HepG2 (cell line): ENCODE measurements at regions not wholly inside any gene's neighbourhood (a gene's known extent, or its start where the extent isn't known, plus 50 kb on each side); places are given as distances from the start of the nearest gene placed in this dataset.

Experiments used
- ATAC-seq: fragments of 200-7000 bp; cut with Tn5 transposase; 3 replicates; pipeline ENCODE4 v1.9.1; 2020; ENCODE audit warnings: mild to moderate bottlenecking, moderate library complexity
- BruUV-seq: library from RNA; stranded (reverse); fragments of 400-500 nt; replicated peaks from 2 replicates; lab custom pipeline; 2021; lab: Mats Ljungman, UMichigan
- CTCF ChIA-PET: fragments of 300-600 bp; formaldehyde crosslinking; extraction: SDS; loops from one replicate; lab custom pipeline; 2021; ENCODE audit warnings: low total read pairs, inconsistent platforms, low intra/inter-chr PET ratio; lab: Yijun Ruan, JAX
- POLR2A ChIA-PET: fragments of 350-600 bp; sonication (Branson Sonifier 250); formaldehyde crosslinking; loops from one replicate; lab custom pipeline; 2020; ENCODE audit warnings: antibody characterized with exemption, inconsistent platforms; lab: Yijun Ruan, JAX
- DNase-seq: peaks from one replicate; pipeline ENCODE4 v3.0.0-alpha.2; 2015; ENCODE audit warnings: low spot score
- FAIRE-seq: peaks from 3 replicates; lab custom pipeline; 2011; peaks lifted over from hg19 to GRCh38; lab: Jason Lieb, UNC
- H2AFZ ChIP-seq: one replicate; pipeline ENCODE4 v1.6.1; 2011; ENCODE audit warnings: low read length, inconsistent platforms
- H3K27ac ChIP-seq: fragments of 300-600 bp; 3 replicates; pipeline ENCODE4 v1.8.0; 2011; ENCODE audit warnings: mixed run types, mild to moderate bottlenecking, mixed read lengths, low read length, inconsistent platforms; ENCODE audit not compliant: insufficient read depth; ENCODE audit errors: extremely low read length
- H3K27me3 ChIP-seq, 2 experiments: fragments of 200-600 bp in 1 of 2; 2 replicates in 1 of 2; 3 replicates in 1 of 2; pipeline versions ENCODE4 v1.6.0 to v1.8.0; 2011; ENCODE audit warnings: low read length in 2 of 2, mild to moderate bottlenecking in 2 of 2, moderate library complexity in 2 of 2, inconsistent platforms in 1 of 2; ENCODE audit not compliant: insufficient read depth in 2 of 2, control insufficient read depth in 1 of 2
- H3K36me3 ChIP-seq, 2 experiments: fragments of 200-600 bp in 1 of 2; replicated peaks in 1 of 2; 2 replicates in 1 of 2; 3 replicates in 1 of 2; pipeline versions ENCODE4 v1.5.1 to v1.8.0; 2011; ENCODE audit warnings: low read length in 2 of 2, inconsistent platforms in 1 of 2; ENCODE audit not compliant: insufficient read depth in 2 of 2, control insufficient read depth in 1 of 2
- H3K4me1 ChIP-seq: 2 replicates; pipeline ENCODE4 v1.5.1; 2012; ENCODE audit warnings: low read length, inconsistent platforms; ENCODE audit not compliant: insufficient read depth
- H3K4me2 ChIP-seq: 2 replicates; pipeline ENCODE4 v1.6.0; 2011; ENCODE audit warnings: low read depth, low read length, inconsistent platforms
- H3K4me3 ChIP-seq, 3 experiments: fragments of 200-600 bp in 1 of 3; sonication (generic), shearing (Covaris generic) in 1 of 3; replicated peaks in 1 of 3; 2 replicates each; pipeline ENCODE4 v1.5.1; 2011 to 2016; ENCODE audit warnings: low read length in 3 of 3, inconsistent platforms in 2 of 3, low read depth in 2 of 3, mild to moderate bottlenecking in 2 of 3, control low read depth in 1 of 3, mixed read lengths in 1 of 3; ENCODE audit not compliant: insufficient read depth in 1 of 3
- H3K79me2 ChIP-seq: one replicate; pipeline ENCODE4 v1.6.1; 2011; ENCODE audit warnings: low read length, inconsistent platforms; ENCODE audit not compliant: insufficient read depth
- H3K9ac ChIP-seq: 2 replicates; pipeline ENCODE4 v1.6.0; 2011; ENCODE audit warnings: mild to moderate bottlenecking, low read depth, low read length, inconsistent platforms; ENCODE audit not compliant: insufficient read depth
- H3K9me3 ChIP-seq: 2 replicates; pipeline ENCODE4 v1.5.1; 2012; ENCODE audit warnings: mild to moderate bottlenecking, low read length
- H4K20me1 ChIP-seq: 2 replicates; pipeline ENCODE4 v1.6.0; 2011; ENCODE audit warnings: inconsistent platforms, mild to moderate bottlenecking, low read length, moderate library complexity; ENCODE audit not compliant: insufficient read depth
- CREBL2 ChIP-seq: sonication (generic); formaldehyde crosslinking; IDR thresholded peaks from 2 replicates; pipeline ENCODE4 v1.8.1; 2023; ENCODE audit warnings: missing genetic modification reagents, mild to moderate bottlenecking, borderline replicate concordance
- DDIT3 ChIP-seq: sonication (generic); formaldehyde crosslinking; IDR thresholded peaks from 2 replicates; pipeline ENCODE4 v1.4.0; 2020; ENCODE audit warnings: mild to moderate bottlenecking, missing genetic modification reagents
- FIP1L1 ChIP-seq: fragments of 200-400 bp; formaldehyde crosslinking; IDR thresholded peaks from 2 replicates; pipeline ENCODE4 v1.6.1; 2018; ENCODE audit warnings: low read depth, mild to moderate bottlenecking, low read length, moderate library complexity, borderline replicate concordance; ENCODE audit not compliant: insufficient read depth
- HNRNPK ChIP-seq: fragments of 200-400 bp; formaldehyde crosslinking; IDR thresholded peaks from 2 replicates; pipeline ENCODE4 v1.6.1; 2018; ENCODE audit warnings: low read length, low read depth, moderate library complexity, mild to moderate bottlenecking; ENCODE audit not compliant: poor library complexity, severe bottlenecking
- IKZF1 ChIP-seq: fragments of 450-650 bp; IDR thresholded peaks from 2 replicates; pipeline ENCODE4 v1.7.1; 2016
- PRMT3 ChIP-seq: sonication (generic); formaldehyde crosslinking; IDR thresholded peaks from 2 replicates; pipeline ENCODE4 v1.8.1; 2022; ENCODE audit warnings: low read depth, mild to moderate bottlenecking, moderate library complexity, missing genetic modification reagents, borderline replicate concordance
- SMC3 ChIP-seq: IDR thresholded peaks from 2 replicates; pipeline ENCODE4 v1.6.1; 2011; ENCODE audit warnings: low read length, improper control_type of control experiment
- SUZ12 ChIP-seq: fragments of 150-350 bp; IDR thresholded peaks from 2 replicates; pipeline ENCODE4 v1.6.1; 2014; ENCODE audit warnings: low read depth, low read length
- TFAP4 ChIP-seq: sonication (generic); IDR thresholded peaks from 2 replicates; pipeline ENCODE4 v1.6.1; 2016; ENCODE audit warnings: low read depth, borderline replicate concordance
- THYN1 ChIP-seq: sonication (generic); formaldehyde crosslinking; IDR thresholded peaks from 2 replicates; pipeline ENCODE4 v1.8.1; 2023; ENCODE audit warnings: low read depth, mild to moderate bottlenecking, moderate library complexity, missing genetic modification reagents, borderline replicate concordance
- ZBTB14 ChIP-seq: sonication (generic); formaldehyde crosslinking; IDR thresholded peaks from 2 replicates; pipeline ENCODE4 v1.4.0; 2020; ENCODE audit warnings: missing genetic modification reagents
- ZNF841 ChIP-seq: sonication (generic); formaldehyde crosslinking; IDR thresholded peaks from 2 replicates; pipeline ENCODE4 v1.8.1; 2023; ENCODE audit warnings: missing genetic modification reagents, borderline replicate concordance
- ZNF891 ChIP-seq: sonication (generic); formaldehyde crosslinking; IDR thresholded peaks from 2 replicates; pipeline ENCODE4 v1.5.0; 2020; ENCODE audit warnings: mild to moderate bottlenecking, missing genetic modification reagents
- ZZZ3 ChIP-seq: sonication (generic); formaldehyde crosslinking; IDR thresholded peaks from 2 replicates; pipeline ENCODE4 v1.4.0; 2020; ENCODE audit warnings: missing genetic modification reagents, mild to moderate bottlenecking, borderline replicate concordance
- WGBS: methylation state at CpG from one replicate; pipeline ENCODE4 v1.1.6; 2017; ENCODE audit warnings: low lambda C conversion rate; 5-methylcytosine and 5-hydroxymethylcytosine counted together
- in situ Hi-C: cut with HindIII; loops from 2 replicates; pipeline ENCODE4 v1.10.0; 2017; ENCODE audit warnings: low pct_unique_long_range_greater_than_20kb; ENCODE audit not compliant: extremely low pct_ligation_motif_present
- intact Hi-C: fragments of 100-400 bp; cut with micrococcal nuclease; formaldehyde crosslinking; loops from one replicate; pipeline ENCODE4 v1.10.0; 2022; ENCODE audit not compliant: unreplicated experiment
- TF ChIP-seq, protein P1 (sequence below): sonication (generic); formaldehyde crosslinking; IDR thresholded peaks from 2 replicates; pipeline ENCODE4 v1.5.0; 2020; ENCODE audit warnings: mild to moderate bottlenecking, missing genetic modification reagents
- TF ChIP-seq, protein P2 (sequence below): sonication (generic); formaldehyde crosslinking; IDR thresholded peaks from 2 replicates; pipeline ENCODE4 v1.4.0; 2020; ENCODE audit warnings: mild to moderate bottlenecking, missing genetic modification reagents
- TF ChIP-seq, protein P3 (sequence below): IDR thresholded peaks from 2 replicates; pipeline ENCODE4 v1.6.1; 2018; ENCODE audit warnings: missing genetic modification reagents

DNA sequence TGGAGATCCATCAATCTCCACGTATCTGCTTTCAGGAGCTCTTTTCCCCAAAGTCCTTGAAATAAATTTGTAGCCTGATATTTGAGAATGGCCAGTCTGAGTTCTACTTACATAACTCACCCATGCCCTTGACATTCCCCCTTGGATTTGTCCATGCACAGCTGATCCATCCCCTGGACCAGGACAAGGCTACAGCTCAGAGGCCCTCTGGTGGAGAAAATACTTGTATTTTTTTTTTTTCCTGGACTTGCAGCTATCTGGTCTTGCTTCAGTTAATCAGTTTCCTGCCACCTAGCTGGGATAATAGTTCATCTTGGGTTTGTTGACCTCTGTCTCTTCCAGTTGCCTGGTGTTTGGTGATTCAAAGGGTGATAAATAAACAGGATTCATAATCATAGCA, 467.6 kb downstream of the DHX35 start:
- in situ Hi-C loops (no loop called here), intact Hi-C loops (loop anchor here (1.0 kb wide), 1 partner anchor 160 kb away; no protein-coding TSS in a partner anchor)
- Histone ChIP-seq H2AFZ (no peak overlapping the region), H3K79me2 (no peaks in the 10 kb centered on the region), H3K27ac (no peak overlapping the region), H3K4me3 (no peak overlapping the region), H3K27me3 (no peaks in the 10 kb centered on the region), H3K9me3 (peaks cover 59% of the 10 kb centered on the region), H3K9ac (no peak overlapping the region), H3K36me3 (no peaks in the 10 kb centered on the region), H3K4me1 (no peaks in the 10 kb centered on the region), H4K20me1 (no peaks in the 10 kb centered on the region), H3K4me2 (no peak overlapping the region)
- peak; percentile 77 for ATAC-seq
- ChIA-PET CTCF (interaction anchor here (1.2 kb wide), 1 partner anchor 161 kb away, joined by 9 read pairs; no protein-coding TSS in a partner anchor), POLR2A (no interaction called here)
- peak; percentile 67 for FAIRE-seq
- 0% methylated on average over 1 of the region's 1 CpG for WGBS
- no TSS peak for BruUV-seq
- peak; percentile 20 for DNase-seq
- TF ChIP-seq, protein P1, sequence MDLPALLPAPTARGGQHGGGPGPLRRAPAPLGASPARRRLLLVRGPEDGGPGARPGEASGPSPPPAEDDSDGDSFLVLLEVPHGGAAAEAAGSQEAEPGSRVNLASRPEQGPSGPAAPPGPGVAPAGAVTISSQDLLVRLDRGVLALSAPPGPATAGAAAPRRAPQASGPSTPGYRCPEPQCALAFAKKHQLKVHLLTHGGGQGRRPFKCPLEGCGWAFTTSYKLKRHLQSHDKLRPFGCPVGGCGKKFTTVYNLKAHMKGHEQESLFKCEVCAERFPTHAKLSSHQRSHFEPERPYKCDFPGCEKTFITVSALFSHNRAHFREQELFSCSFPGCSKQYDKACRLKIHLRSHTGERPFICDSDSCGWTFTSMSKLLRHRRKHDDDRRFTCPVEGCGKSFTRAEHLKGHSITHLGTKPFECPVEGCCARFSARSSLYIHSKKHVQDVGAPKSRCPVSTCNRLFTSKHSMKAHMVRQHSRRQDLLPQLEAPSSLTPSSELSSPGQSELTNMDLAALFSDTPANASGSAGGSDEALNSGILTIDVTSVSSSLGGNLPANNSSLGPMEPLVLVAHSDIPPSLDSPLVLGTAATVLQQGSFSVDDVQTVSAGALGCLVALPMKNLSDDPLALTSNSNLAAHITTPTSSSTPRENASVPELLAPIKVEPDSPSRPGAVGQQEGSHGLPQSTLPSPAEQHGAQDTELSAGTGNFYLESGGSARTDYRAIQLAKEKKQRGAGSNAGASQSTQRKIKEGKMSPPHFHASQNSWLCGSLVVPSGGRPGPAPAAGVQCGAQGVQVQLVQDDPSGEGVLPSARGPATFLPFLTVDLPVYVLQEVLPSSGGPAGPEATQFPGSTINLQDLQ (CRISPR knock-in tag): no peak
- TF ChIP-seq FIP1L1 (no peak), SUZ12 (no peak), CREBL2 (CRISPR knock-in tag) (no peak), PRMT3 (CRISPR knock-in tag) (no peak), ZNF841 (CRISPR knock-in tag) (no peak), SMC3 (peak; percentile 60; the same call in 1 of the 2 replicates), TFAP4 (peak; percentile 69; the same call in 1 of the 2 replicates), ZNF891 (CRISPR knock-in tag) (no peak), THYN1 (no peak), DDIT3 (no peak), ZBTB14 (CRISPR knock-in tag) (no peak), IKZF1 (no peak), ZZZ3 (no peak), HNRNPK (no peak)
- TF ChIP-seq, protein P2, sequence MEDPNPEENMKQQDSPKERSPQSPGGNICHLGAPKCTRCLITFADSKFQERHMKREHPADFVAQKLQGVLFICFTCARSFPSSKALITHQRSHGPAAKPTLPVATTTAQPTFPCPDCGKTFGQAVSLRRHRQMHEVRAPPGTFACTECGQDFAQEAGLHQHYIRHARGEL: no peak
- TF ChIP-seq, protein P3, sequence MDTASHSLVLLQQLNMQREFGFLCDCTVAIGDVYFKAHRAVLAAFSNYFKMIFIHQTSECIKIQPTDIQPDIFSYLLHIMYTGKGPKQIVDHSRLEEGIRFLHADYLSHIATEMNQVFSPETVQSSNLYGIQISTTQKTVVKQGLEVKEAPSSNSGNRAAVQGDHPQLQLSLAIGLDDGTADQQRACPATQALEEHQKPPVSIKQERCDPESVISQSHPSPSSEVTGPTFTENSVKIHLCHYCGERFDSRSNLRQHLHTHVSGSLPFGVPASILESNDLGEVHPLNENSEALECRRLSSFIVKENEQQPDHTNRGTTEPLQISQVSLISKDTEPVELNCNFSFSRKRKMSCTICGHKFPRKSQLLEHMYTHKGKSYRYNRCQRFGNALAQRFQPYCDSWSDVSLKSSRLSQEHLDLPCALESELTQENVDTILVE (CRISPR knock-in tag): no peak
